SU-DHL-6 (cell line): ENCODE measurements at regions not wholly inside any gene's neighbourhood (a gene's known extent, or its start where the extent isn't known, plus 50 kb on each side); places are given as distances from the start of the nearest gene placed in this dataset.

Experiments used
- H2AFZ ChIP-seq: fragments of 200-600 bp; sonication (generic); 2 replicates; pipeline ENCODE4 v1.6.1; 2014; ENCODE audit warnings: low read depth, mild to moderate bottlenecking, moderate library complexity, mixed read lengths, antibody characterized with exemption, low read length; ENCODE audit not compliant: severe bottlenecking
- H3F3A ChIP-seq: fragments of 200-600 bp; shearing (Covaris generic); 2 replicates; pipeline ENCODE4 v1.6.0; 2016; ENCODE audit warnings: antibody characterized with exemption, mild to moderate bottlenecking; ENCODE audit not compliant: insufficient read depth
- H3K27ac ChIP-seq: fragments of 200-600 bp; sonication (generic); 2 replicates; pipeline ENCODE4 v1.5.1; 2016; ENCODE audit warnings: low read depth, mild to moderate bottlenecking, low read length, moderate library complexity, mixed read lengths
- H3K27me3 ChIP-seq: fragments of 200-600 bp; sonication (generic), shearing (Covaris generic); 2 replicates; pipeline ENCODE4 v1.6.0; 2014; ENCODE audit warnings: mild to moderate bottlenecking, low read length
- H3K36me3 ChIP-seq: fragments of 200-600 bp; sonication (generic); 2 replicates; pipeline ENCODE4 v1.6.1; 2014; ENCODE audit warnings: mild to moderate bottlenecking, low read length, mixed read lengths
- H3K4me2 ChIP-seq: fragments of 300-600, 200-600 bp; shearing (Covaris generic), sonication (generic); 2 replicates; pipeline ENCODE4 v1.6.0; 2014; ENCODE audit warnings: low read length, low read depth, mild to moderate bottlenecking; ENCODE audit not compliant: poor library complexity, severe bottlenecking
- H3K4me3 ChIP-seq: fragments of 200-600 bp; sonication (generic); 2 replicates; pipeline ENCODE4 v1.5.1; 2014; ENCODE audit warnings: antibody characterized with exemption, low read length, mild to moderate bottlenecking, mixed read lengths; ENCODE audit not compliant: insufficient read depth, poor library complexity, severe bottlenecking
- H3K79me2 ChIP-seq: fragments of 200-600 bp; sonication (generic); 2 replicates; pipeline ENCODE4 v1.6.1; 2014; ENCODE audit warnings: mild to moderate bottlenecking, low read length, moderate library complexity; ENCODE audit not compliant: insufficient read depth
- H3K9ac ChIP-seq: fragments of 200-600 bp; sonication (generic); 2 replicates; pipeline ENCODE4 v1.7.0; 2014; ENCODE audit warnings: mild to moderate bottlenecking, low read length
- H3K9me2 ChIP-seq: fragments of 200-600 bp; sonication (generic); replicated peaks from 2 replicates; pipeline ENCODE4 v1.6.1; 2014; ENCODE audit warnings: low read length; ENCODE audit not compliant: insufficient read depth
- H3K9me3 ChIP-seq: fragments of 200-600 bp; sonication (generic); 2 replicates; pipeline ENCODE4 v1.6.1; 2014; ENCODE audit warnings: low read length, mixed read lengths; ENCODE audit not compliant: insufficient read depth
- H4K20me1 ChIP-seq: fragments of 200-600 bp; sonication (generic); 2 replicates; pipeline ENCODE4 v1.6.1; 2014; ENCODE audit warnings: low read depth, mild to moderate bottlenecking, antibody characterized with exemption, low read length, moderate library complexity, mixed read lengths
- EZH2phosphoT487 ChIP-seq: fragments of 200-600 bp; sonication (generic), shearing (Covaris generic); conservative IDR thresholded peaks from 2 replicates; pipeline ENCODE4 v1.6.1; 2018; ENCODE audit warnings: mild to moderate bottlenecking, antibody characterized with exemption, low read length, moderate library complexity, mixed read lengths
- TF ChIP-seq, protein P1 (sequence below): fragments of 200-600 bp; sonication (generic); IDR thresholded peaks from one replicate; pipeline ENCODE4 v1.5.1; 2017; ENCODE audit warnings: antibody characterized with exemption, mild to moderate bottlenecking, low read length, moderate library complexity; ENCODE audit not compliant: insufficient read depth, poor library complexity, severe bottlenecking

DNA sequence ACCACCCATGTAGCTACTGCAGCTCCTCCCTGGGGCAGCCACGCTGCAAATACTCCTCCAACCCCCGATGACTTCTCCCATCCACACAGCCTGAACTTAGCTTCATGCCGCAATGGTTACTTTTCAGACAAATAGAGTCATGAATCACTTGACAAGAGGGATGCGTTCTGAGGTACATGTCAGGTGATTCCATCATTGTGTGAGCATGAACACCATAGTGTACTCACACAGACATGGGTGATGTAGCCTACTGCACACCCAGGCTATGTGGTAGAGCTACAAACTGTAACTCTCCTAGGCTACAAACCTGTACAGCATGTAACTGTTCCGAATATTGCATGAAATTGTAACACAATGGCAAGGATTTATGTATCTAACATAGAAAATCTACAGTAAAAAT, 298.5 kb upstream of the SLC35B3 start:
- Histone ChIP-seq H2AFZ (no peak overlapping the region), H3F3A (no peaks in the 10 kb centered on the region), H3K79me2 (no peaks in the 10 kb centered on the region), H3K4me3 (no peak overlapping the region), H3K27ac (no peak overlapping the region), H3K9ac (no peak overlapping the region), H4K20me1 (no peaks in the 10 kb centered on the region), H3K9me3 (no peaks in the 10 kb centered on the region), H3K9me2 (0 out of 2 replicates have a peak, but pooled peaks cover 5% of the 10 kb centered on the region), H3K27me3 (no peaks in the 10 kb centered on the region), H3K36me3 (no peaks in the 10 kb centered on the region), H3K4me2 (no peak overlapping the region)
- TF ChIP-seq, protein P1, sequence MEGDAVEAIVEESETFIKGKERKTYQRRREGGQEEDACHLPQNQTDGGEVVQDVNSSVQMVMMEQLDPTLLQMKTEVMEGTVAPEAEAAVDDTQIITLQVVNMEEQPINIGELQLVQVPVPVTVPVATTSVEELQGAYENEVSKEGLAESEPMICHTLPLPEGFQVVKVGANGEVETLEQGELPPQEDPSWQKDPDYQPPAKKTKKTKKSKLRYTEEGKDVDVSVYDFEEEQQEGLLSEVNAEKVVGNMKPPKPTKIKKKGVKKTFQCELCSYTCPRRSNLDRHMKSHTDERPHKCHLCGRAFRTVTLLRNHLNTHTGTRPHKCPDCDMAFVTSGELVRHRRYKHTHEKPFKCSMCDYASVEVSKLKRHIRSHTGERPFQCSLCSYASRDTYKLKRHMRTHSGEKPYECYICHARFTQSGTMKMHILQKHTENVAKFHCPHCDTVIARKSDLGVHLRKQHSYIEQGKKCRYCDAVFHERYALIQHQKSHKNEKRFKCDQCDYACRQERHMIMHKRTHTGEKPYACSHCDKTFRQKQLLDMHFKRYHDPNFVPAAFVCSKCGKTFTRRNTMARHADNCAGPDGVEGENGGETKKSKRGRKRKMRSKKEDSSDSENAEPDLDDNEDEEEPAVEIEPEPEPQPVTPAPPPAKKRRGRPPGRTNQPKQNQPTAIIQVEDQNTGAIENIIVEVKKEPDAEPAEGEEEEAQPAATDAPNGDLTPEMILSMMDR: no peak
- no peak for TF ChIP-seq EZH2phosphoT487

DNA sequence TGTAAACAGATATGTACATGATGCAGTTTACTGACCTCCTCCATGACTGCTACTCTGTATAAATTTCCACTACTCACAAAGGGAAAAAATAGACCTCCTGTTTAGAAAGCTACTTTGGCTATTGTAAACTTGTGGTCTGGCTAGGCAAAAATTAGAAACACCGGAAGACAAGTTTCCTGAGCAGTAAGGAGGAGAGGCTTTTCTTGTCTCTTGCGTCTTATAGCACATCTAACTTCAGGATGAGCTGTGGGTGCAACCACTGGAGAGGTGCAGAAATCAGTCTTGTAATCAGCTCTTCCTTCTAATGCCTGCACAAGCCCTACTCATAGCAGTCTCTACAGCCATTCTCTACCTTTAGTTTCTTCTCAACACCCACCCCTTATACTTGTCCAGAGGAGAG, 296.5 kb upstream of the SLC35B3 start:
- no peak overlapping the region for H3K4me2 ChIP-seq
- H3F3A ChIP-seq: no peaks in the 10 kb centered on the region

DNA sequence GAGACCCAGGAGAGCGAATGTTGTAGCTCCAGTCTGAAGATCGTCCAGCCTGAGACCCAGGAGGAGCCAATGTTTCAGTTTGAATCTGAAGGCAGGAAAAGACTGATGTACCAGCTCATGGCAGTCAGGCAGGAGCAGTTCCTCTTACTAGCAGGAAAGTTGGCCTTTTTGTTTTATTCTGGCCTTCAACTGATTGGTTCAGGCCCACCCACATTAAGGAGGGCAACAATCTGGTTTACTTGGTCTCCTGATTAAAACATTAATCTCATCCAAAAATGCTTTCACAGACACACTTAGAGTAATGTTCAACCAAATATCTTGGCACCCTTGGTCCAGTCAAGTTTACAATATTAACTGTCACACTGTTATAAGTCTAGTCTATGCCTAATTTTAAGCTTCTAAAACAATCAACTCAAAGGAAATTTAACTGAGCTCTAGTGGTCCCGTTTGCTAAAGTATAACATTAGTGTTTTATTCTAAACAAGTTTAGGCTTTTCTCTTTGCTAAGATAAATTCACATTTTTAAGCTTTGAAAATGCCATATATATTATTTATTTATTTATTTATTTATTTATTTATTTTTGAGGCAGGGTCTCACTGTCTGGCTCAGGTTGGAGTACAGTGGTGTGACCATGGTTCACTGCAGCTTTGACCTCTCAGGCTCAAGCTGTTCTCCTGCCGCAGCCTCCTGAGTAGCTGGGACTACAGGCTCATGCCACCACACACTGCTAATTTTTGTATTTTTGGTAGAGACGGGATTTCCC, 275.5 kb upstream of the SLC35B3 start:
- Histone ChIP-seq H3K79me2 (no peaks in the 10 kb centered on the region), H4K20me1 (no peaks in the 10 kb centered on the region), H3K27ac (no peak overlapping the region), H3K27me3 (no peaks in the 10 kb centered on the region), H3K9ac (no peak overlapping the region), H3K9me3 (no peaks in the 10 kb centered on the region), H3K4me3 (no peak overlapping the region), H3K4me2 (no peak overlapping the region), H3F3A (no peaks in the 10 kb centered on the region), H3K9me2 (no peaks in the 10 kb centered on the region), H3K36me3 (no peaks in the 10 kb centered on the region), H2AFZ (no peak overlapping the region)
- TF ChIP-seq, protein P1: no peak
- no peak for TF ChIP-seq EZH2phosphoT487

More for the DNA sequence above, 296.5 kb upstream of the SLC35B3 start:
- Histone ChIP-seq H3K36me3 (no peaks in the 10 kb centered on the region), H3K79me2 (no peaks in the 10 kb centered on the region), H3K27me3 (no peaks in the 10 kb centered on the region), H3K9ac (no peak overlapping the region), H2AFZ (no peak overlapping the region), H3K9me2 (0 out of 2 replicates have a peak, but pooled peaks cover under 1% of the 10 kb centered on the region), H3K27ac (no peak overlapping the region), H3K9me3 (no peaks in the 10 kb centered on the region), H4K20me1 (no peaks in the 10 kb centered on the region), H3K4me3 (no peak overlapping the region)
- TF ChIP-seq, protein P1: no peak
- TF ChIP-seq EZH2phosphoT487: no peak
